B cell (primary cell): ENCODE measurements at regions not wholly inside any gene's neighbourhood (a gene's known extent, or its start where the extent isn't known, plus 50 kb on each side); places are given as distances from the start of the nearest gene placed in this dataset.

Experiments
- ATAC-seq: fragments of 200-7000 bp; cut with Tn5 transposase; one replicate; pipeline ENCODE4 v1.10.0; 2021; ENCODE audit warnings: low read depth, mild to moderate bottlenecking, moderate number of reproducible peaks, moderate library complexity
- CTCF ChIA-PET: fragments of 350-600 bp; sonication (Branson Sonifier 250); formaldehyde crosslinking; loops from one replicate; lab custom pipeline; 2021; ENCODE audit warnings: antibody characterized with exemption, inconsistent platforms; lab: Charles Lee
- POLR2A ChIA-PET: fragments of 350-600 bp; sonication (Branson Sonifier 250); formaldehyde crosslinking; loops from one replicate; lab custom pipeline; 2021; ENCODE audit warnings: antibody characterized with exemption; lab: Charles Lee
- DNase-seq: peaks from one replicate; pipeline ENCODE4 v3.0.0; 2013
- H2AFZ ChIP-seq: 2 replicates; pipeline ENCODE4 v1.6.1; 2012; ENCODE audit warnings: mild to moderate bottlenecking, low read depth, low read length; ENCODE audit not compliant: insufficient read depth, poor library complexity, severe bottlenecking
- H3K27ac ChIP-seq, 2 donors: 1 replicate in 1 of 2; 2 replicates in 1 of 2; pipeline ENCODE4 v1.5.1; 2012 to 2013; ENCODE audit warnings: low read length in 2 of 2, mild to moderate bottlenecking in 2 of 2, moderate library complexity in 1 of 2
- H3K27me3 ChIP-seq, 4 experiments: fragments of 200-600 bp in 1 of 4; sonication (generic) in 1 of 4; replicated peaks in 1 of 4; 1 replicate in 2 of 4; 2 replicates in 2 of 4; pipeline versions ENCODE4 v1.6.1 to v1.7.0; 2013 to 2016; ENCODE audit warnings: low read length in 3 of 4, mild to moderate bottlenecking in 2 of 4, mixed read lengths in 1 of 4, moderate library complexity in 1 of 4; ENCODE audit not compliant: insufficient read depth in 4 of 4, control insufficient read depth in 3 of 4; ENCODE audit errors: control extremely low read depth in 1 of 4
- H3K36me3 ChIP-seq, 2 experiments: replicated peaks in 1 of 2; 1 replicate in 1 of 2; 2 replicates in 1 of 2; pipeline versions ENCODE4 v1.6.1 to v1.7.1; 2013; ENCODE audit warnings: low read length in 1 of 2; ENCODE audit not compliant: insufficient read depth in 2 of 2, control insufficient read depth in 1 of 2; ENCODE audit errors: control extremely low read depth in 1 of 2, extremely low read depth in 1 of 2
- H3K4me1 ChIP-seq, 2 donors: fragments of 200-600 bp in 1 of 2; sonication (generic) in 1 of 2; 1 replicate in 1 of 2; 2 replicates in 1 of 2; pipeline versions ENCODE4 v1.5.1 to v1.6.1; 2013 to 2017; ENCODE audit warnings: low read length in 2 of 2; ENCODE audit not compliant: control insufficient read depth in 2 of 2, insufficient read depth in 2 of 2
- H3K4me2 ChIP-seq: replicated peaks from 2 replicates; pipeline ENCODE3; 2012; ENCODE audit warnings: mild to moderate bottlenecking, low read depth, low read length; ENCODE audit not compliant: poor library complexity, severe bottlenecking
- H3K4me3 ChIP-seq, 5 experiments: fragments of 200-600 bp in 1 of 5; sonication (generic) in 1 of 5; 1 replicate in 3 of 5; 2 replicates in 2 of 5; pipeline versions ENCODE4 v1.5.1 to v1.7.0; 2011 to 2016; ENCODE audit warnings: low read length in 4 of 5, mild to moderate bottlenecking in 4 of 5, low read depth in 2 of 5, control low read depth in 1 of 5, moderate library complexity in 1 of 5; ENCODE audit not compliant: insufficient read depth in 1 of 5; ENCODE audit errors: control extremely low read depth in 1 of 5, extremely low read depth in 1 of 5
- H3K79me2 ChIP-seq: fragments of 200-600 bp; sonication (generic); one replicate; pipeline ENCODE4 v1.6.0; 2016; ENCODE audit warnings: low read length; ENCODE audit not compliant: control insufficient read depth, insufficient read depth
- H3K9ac ChIP-seq: fragments of 200-600 bp; sonication (generic); 2 replicates; pipeline ENCODE4 v1.6.1; 2017; ENCODE audit warnings: mild to moderate bottlenecking, low read length, moderate library complexity
- H3K9me3 ChIP-seq, 3 donors: one replicate each; pipeline versions ENCODE4 v1.6.1 to v1.7.1; 2013; ENCODE audit warnings: low read length in 2 of 3; ENCODE audit not compliant: control insufficient read depth in 2 of 3, insufficient read depth in 1 of 3; ENCODE audit errors: control extremely low read depth in 1 of 3
- H4K20me1 ChIP-seq: 2 replicates; pipeline ENCODE4 v1.6.0; 2012; ENCODE audit warnings: mild to moderate bottlenecking, low read length; ENCODE audit not compliant: insufficient read depth, control insufficient read depth, poor library complexity, severe bottlenecking
- H3K27ac Mint-ChIP-seq: one replicate; pipeline ENCODE4 v1.8.0; 2021; ENCODE audit warnings: mixed read lengths
- H3K27me3 Mint-ChIP-seq: one replicate; pipeline ENCODE4 v1.8.0; 2021; ENCODE audit warnings: mixed read lengths
- H3K4me1 Mint-ChIP-seq: one replicate; pipeline ENCODE4 v1.8.0; 2021; ENCODE audit warnings: mixed read lengths
- H3K4me3 Mint-ChIP-seq: one replicate; pipeline ENCODE4 v1.8.0; 2021; ENCODE audit warnings: mixed read lengths
- H3K9me3 Mint-ChIP-seq: one replicate; pipeline ENCODE4 v1.8.0; 2022; ENCODE audit warnings: mixed read lengths; ENCODE audit not compliant: insufficient read depth
- EZH2 ChIP-seq: IDR thresholded peaks from 2 replicates; pipeline ENCODE4 v1.6.1; 2012; ENCODE audit warnings: borderline replicate concordance, low read depth, mild to moderate bottlenecking, moderate library complexity, low read length; ENCODE audit not compliant: insufficient read depth, poor library complexity, severe bottlenecking
- WGBS: methylation state at CpG from one replicate; pipeline ENCODE4 v1.1.5; 2013; ENCODE audit warnings: missing lambda C conversion rate; ENCODE audit not compliant: insufficient coverage; 5-methylcytosine and 5-hydroxymethylcytosine counted together
- intact Hi-C: fragments of 100-400 bp; cut with micrococcal nuclease; formaldehyde crosslinking; loops from one replicate; pipeline ENCODE4 v1.10.0; 2022
- TF ChIP-seq, protein P1 (sequence below): fragments of 200-600 bp; IDR thresholded peaks from one replicate; pipeline ENCODE4 v1.8.0; 2022; ENCODE audit warnings: antibody characterized with exemption, mild to moderate bottlenecking

DNA sequence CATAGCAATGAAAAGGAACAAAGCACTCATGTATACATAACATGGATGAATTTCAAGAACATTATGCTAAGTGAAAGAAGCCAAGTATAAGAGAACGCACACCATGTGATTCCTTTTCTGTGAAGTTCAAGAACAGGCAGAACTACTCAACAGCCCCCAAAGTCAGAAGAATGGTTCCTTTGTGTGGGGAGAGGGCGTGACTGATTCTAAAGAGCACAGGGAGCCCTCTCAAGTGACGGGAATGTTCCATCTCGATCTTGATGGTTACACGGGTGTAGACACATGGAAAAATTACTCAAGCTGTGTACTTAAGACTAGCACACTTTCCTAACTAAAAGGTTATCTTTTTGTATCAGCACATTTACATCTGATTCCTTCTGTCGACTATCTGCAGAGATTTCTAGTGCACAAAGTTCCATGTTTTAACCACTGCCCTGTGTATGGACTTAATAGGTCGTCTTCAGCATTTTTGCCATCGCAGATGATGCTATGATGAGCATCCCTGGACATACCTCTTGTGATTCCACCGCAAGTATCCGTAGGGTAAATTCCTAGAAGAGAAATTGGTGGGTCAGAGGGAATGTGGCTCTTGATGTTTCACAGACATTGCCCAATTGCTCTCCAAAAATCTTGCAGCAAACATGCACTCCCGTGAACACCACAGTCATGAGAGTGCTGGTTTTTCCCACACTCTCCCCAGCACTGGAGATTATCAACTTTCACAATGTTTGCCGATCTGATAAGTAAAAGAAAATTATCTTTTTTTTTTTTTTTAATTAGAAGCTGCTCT lies 279.3 kb downstream of the BMP7 start:
- CTCF ChIA-PET: no interaction called here
- Histone ChIP-seq H3K4me2 (no peak overlapping the region), H3K9me3 (peaks cover 0 to 10% (median 5%) of the 10 kb centered on the region in 3 donors), H3K9ac (no peak overlapping the region), H3K4me3 (no peak overlapping the region), H2AFZ (no peak overlapping the region), H3K27ac (no peak overlapping the region), H4K20me1 (no peaks in the 10 kb centered on the region), H3K36me3 (no peaks in the 10 kb centered on the region), H3K4me1 (no peaks in the 10 kb centered on the region), H3K27me3 (peaks cover 0 to 5% (median 0%) of the 10 kb centered on the region in 4 experiments), H3K79me2 (no peaks in the 10 kb centered on the region)
- 78% methylated on average over 8 of the region's 12 CpGs for WGBS
- Mint-ChIP-seq H3K9me3 (peaks cover 8% of the 10 kb centered on the region), H3K4me3 (no peak overlapping the region), H3K4me1 (no peaks in the 10 kb centered on the region), H3K27ac (no peak overlapping the region), H3K27me3 (peaks cover 13% of the 10 kb centered on the region)
- no peak for ATAC-seq
- TF ChIP-seq, protein P1, sequence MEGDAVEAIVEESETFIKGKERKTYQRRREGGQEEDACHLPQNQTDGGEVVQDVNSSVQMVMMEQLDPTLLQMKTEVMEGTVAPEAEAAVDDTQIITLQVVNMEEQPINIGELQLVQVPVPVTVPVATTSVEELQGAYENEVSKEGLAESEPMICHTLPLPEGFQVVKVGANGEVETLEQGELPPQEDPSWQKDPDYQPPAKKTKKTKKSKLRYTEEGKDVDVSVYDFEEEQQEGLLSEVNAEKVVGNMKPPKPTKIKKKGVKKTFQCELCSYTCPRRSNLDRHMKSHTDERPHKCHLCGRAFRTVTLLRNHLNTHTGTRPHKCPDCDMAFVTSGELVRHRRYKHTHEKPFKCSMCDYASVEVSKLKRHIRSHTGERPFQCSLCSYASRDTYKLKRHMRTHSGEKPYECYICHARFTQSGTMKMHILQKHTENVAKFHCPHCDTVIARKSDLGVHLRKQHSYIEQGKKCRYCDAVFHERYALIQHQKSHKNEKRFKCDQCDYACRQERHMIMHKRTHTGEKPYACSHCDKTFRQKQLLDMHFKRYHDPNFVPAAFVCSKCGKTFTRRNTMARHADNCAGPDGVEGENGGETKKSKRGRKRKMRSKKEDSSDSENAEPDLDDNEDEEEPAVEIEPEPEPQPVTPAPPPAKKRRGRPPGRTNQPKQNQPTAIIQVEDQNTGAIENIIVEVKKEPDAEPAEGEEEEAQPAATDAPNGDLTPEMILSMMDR: no peak
- TF ChIP-seq EZH2: no peak
- POLR2A ChIA-PET: no interaction called here
- DNase-seq: no peak
- intact Hi-C loops: no loop called here

DNA sequence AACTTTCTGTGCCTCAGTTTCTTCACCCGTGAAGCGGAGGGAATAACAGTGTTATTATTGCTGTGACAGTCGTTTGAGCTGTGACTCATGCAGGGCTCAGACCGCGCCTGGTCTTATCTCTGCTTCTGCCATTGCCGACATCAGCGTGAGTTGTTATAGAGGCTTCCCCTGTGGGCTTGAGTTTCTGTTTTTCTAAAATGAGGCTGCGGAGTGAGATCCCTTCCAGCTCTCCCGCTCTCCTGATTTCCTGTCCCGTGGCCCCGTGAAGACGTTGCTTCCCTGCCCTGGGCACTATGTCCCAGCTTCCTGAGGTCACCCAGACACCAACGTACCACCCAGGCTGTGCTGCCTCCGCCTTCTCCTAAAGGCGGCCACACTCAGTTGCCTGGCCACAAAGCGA lies 278.5 kb downstream of the BMP7 start:
- Histone ChIP-seq H3K79me2 (no peaks in the 10 kb centered on the region), H3K4me2 (no peak overlapping the region), H3K4me1 (no peaks in the 10 kb centered on the region), H2AFZ (no peak overlapping the region), H3K27me3 (peaks cover 0 to 5% (median 0%) of the 10 kb centered on the region in 4 experiments), H4K20me1 (no peaks in the 10 kb centered on the region), H3K9me3 (peaks cover 0 to 10% (median 5%) of the 10 kb centered on the region in 3 donors), H3K36me3 (no peaks in the 10 kb centered on the region), H3K9ac (no peak overlapping the region), H3K27ac (no peak overlapping the region), H3K4me3 (no peak overlapping the region)
- H3K4me3 Mint-ChIP-seq: no peak overlapping the region
- H3K9me3 Mint-ChIP-seq: peaks cover 8% of the 10 kb centered on the region
- TF ChIP-seq, protein P1: no peak
- TF ChIP-seq EZH2: no peak
- H3K27me3 Mint-ChIP-seq: peaks cover 13% of the 10 kb centered on the region
- 79% methylated on average over 15 of the region's 16 CpGs for WGBS
- no peak overlapping the region for H3K27ac Mint-ChIP-seq
- ChIA-PET POLR2A (no interaction called here), CTCF (no interaction called here)
- intact Hi-C loops: no loop called here
- ATAC-seq (no peak), DNase-seq (no peak)
- H3K4me1 Mint-ChIP-seq: no peaks in the 10 kb centered on the region
